H9 (cell line): ENCODE measurements at regions not wholly inside any gene's neighbourhood (a gene's known extent, or its start where the extent isn't known, plus 50 kb on each side); places are given as distances from the start of the nearest gene placed in this dataset.

Source experiments
- DNase-seq: peaks from one replicate; pipeline ENCODE4 v3.0.0-alpha.2; 2017
- H2AFZ ChIP-seq: one replicate; pipeline ENCODE4 v1.6.1; 2013; ENCODE audit warnings: mild to moderate bottlenecking, low read length, control low read depth, moderate library complexity
- H2AK5ac ChIP-seq: 2 replicates; pipeline ENCODE4 v1.6.1; 2013; ENCODE audit warnings: low read length, control low read depth, mixed read lengths; ENCODE audit not compliant: insufficient read length
- H2BK120ac ChIP-seq: one replicate; pipeline ENCODE4 v1.6.1; 2013; ENCODE audit warnings: low read depth, mild to moderate bottlenecking, low read length, control low read depth, inconsistent platforms; ENCODE audit not compliant: poor library complexity, severe bottlenecking
- H2BK12ac ChIP-seq: 2 replicates; pipeline ENCODE4 v1.6.1; 2013; ENCODE audit warnings: low read length, control low read depth, mixed read lengths, low read depth; ENCODE audit not compliant: insufficient read length
- H2BK15ac ChIP-seq: 2 replicates; pipeline ENCODE4 v1.6.1; 2013; ENCODE audit warnings: low read depth, low read length, control low read depth
- H2BK20ac ChIP-seq: one replicate; pipeline ENCODE4 v1.6.1; 2013; ENCODE audit warnings: low read depth, mild to moderate bottlenecking, low read length, control low read depth, inconsistent platforms; ENCODE audit not compliant: poor library complexity, severe bottlenecking
- H2BK5ac ChIP-seq: 2 replicates; pipeline ENCODE4 v1.6.1; 2013; ENCODE audit warnings: low read length, control low read depth, mixed read lengths; ENCODE audit not compliant: insufficient read length
- H3K14ac ChIP-seq: 2 replicates; pipeline ENCODE4 v1.6.1; 2013; ENCODE audit warnings: low read length, control low read depth; ENCODE audit not compliant: insufficient read depth
- H3K18ac ChIP-seq: 2 replicates; pipeline ENCODE4 v1.6.1; 2013; ENCODE audit warnings: low read depth, mild to moderate bottlenecking, mixed read lengths, low read length, control low read depth; ENCODE audit not compliant: insufficient read length
- H3K23ac ChIP-seq: 2 replicates; pipeline ENCODE4 v1.6.1; 2013; ENCODE audit warnings: low read length, control low read depth, mixed read lengths, low read depth; ENCODE audit not compliant: insufficient read length
- H3K23me2 ChIP-seq: 2 replicates; pipeline ENCODE4 v1.6.1; 2013; ENCODE audit warnings: low read depth, mild to moderate bottlenecking, mixed read lengths, low read length, control low read depth; ENCODE audit not compliant: insufficient read length, poor library complexity, severe bottlenecking
- H3K27ac ChIP-seq: 2 replicates; pipeline ENCODE4 v1.5.1; 2013; ENCODE audit warnings: low read length, control low read depth, mixed read lengths, low read depth; ENCODE audit not compliant: insufficient read length
- H3K27me3 ChIP-seq: 2 replicates; pipeline ENCODE4 v1.6.1; 2013; ENCODE audit warnings: low read length, control low read depth, inconsistent platforms; ENCODE audit not compliant: insufficient read depth
- H3K4ac ChIP-seq: 2 replicates; pipeline ENCODE4 v1.6.1; 2013; ENCODE audit warnings: low read depth, mild to moderate bottlenecking, control low read depth, inconsistent platforms, low read length, moderate library complexity
- H3K4me1 ChIP-seq: 2 replicates; pipeline ENCODE4 v1.6.1; 2013; ENCODE audit warnings: low read length, control low read depth, inconsistent platforms; ENCODE audit not compliant: insufficient read depth
- H3K4me2 ChIP-seq: 2 replicates; pipeline ENCODE4 v1.6.1; 2013; ENCODE audit warnings: low read length, control low read depth, mixed read lengths; ENCODE audit not compliant: insufficient read length, insufficient read depth
- H3K56ac ChIP-seq: 2 replicates; pipeline ENCODE4 v1.6.1; 2013; ENCODE audit warnings: low read depth, mild to moderate bottlenecking, mixed read lengths, low read length, control low read depth; ENCODE audit not compliant: insufficient read length
- H3K79me1 ChIP-seq: 2 replicates; pipeline ENCODE4 v1.6.1; 2013; ENCODE audit warnings: low read depth, mild to moderate bottlenecking, moderate library complexity, low read length, control low read depth, inconsistent platforms; ENCODE audit not compliant: insufficient read depth, poor library complexity, severe bottlenecking
- H3K79me2 ChIP-seq: 2 replicates; pipeline ENCODE4 v1.6.1; 2013; ENCODE audit warnings: low read length, control low read depth, inconsistent platforms; ENCODE audit not compliant: insufficient read depth
- H3K9ac ChIP-seq: 2 replicates; pipeline ENCODE4 v1.6.1; 2013; ENCODE audit warnings: low read length, control low read depth, mixed read lengths; ENCODE audit not compliant: insufficient read length; ENCODE audit errors: extremely low read depth
- H3K9me3 ChIP-seq: one replicate; pipeline ENCODE4 v1.6.1; 2013; ENCODE audit warnings: low read depth, low read length, inconsistent platforms; ENCODE audit not compliant: control insufficient read depth
- H3T11ph ChIP-seq: one replicate; pipeline ENCODE4 v1.6.1; 2013; ENCODE audit warnings: mild to moderate bottlenecking, low read length, control low read depth, inconsistent platforms
- H4K20me1 ChIP-seq: one replicate; pipeline ENCODE4 v1.6.1; 2013; ENCODE audit not compliant: control insufficient read depth, insufficient read length, insufficient read depth
- H4K5ac ChIP-seq: 2 replicates; pipeline ENCODE4 v1.6.1; 2013; ENCODE audit warnings: low read depth, mild to moderate bottlenecking, mixed read lengths, low read length, control low read depth; ENCODE audit not compliant: insufficient read length
- H4K8ac ChIP-seq: replicated peaks from 2 replicates; pipeline ENCODE4 v1.6.1; 2013; ENCODE audit warnings: low read length, control low read depth, mixed read lengths, low read depth; ENCODE audit not compliant: insufficient read length
- H4K91ac ChIP-seq: 2 replicates; pipeline ENCODE4 v1.6.1; 2013; ENCODE audit warnings: low read depth, mild to moderate bottlenecking, moderate library complexity, mixed read lengths, low read length, control low read depth; ENCODE audit not compliant: insufficient read length
- H3K27ac Mint-ChIP-seq, 3 experiments: 2 replicates in 2 of 3; 3 replicates in 1 of 3; pipeline ENCODE4 v1.8.0; 2020 to 2021; ENCODE audit warnings: mixed read lengths in 3 of 3, mild to moderate bottlenecking in 1 of 3, moderate library complexity in 1 of 3
- H3K27me3 Mint-ChIP-seq: 2 replicates; pipeline ENCODE4 v1.8.0; 2021; ENCODE audit warnings: low read depth, mild to moderate bottlenecking, moderate library complexity, mixed read lengths
- H3K36me3 Mint-ChIP-seq, 3 experiments: 2 replicates in 2 of 3; 3 replicates in 1 of 3; pipeline ENCODE4 v1.8.0; 2020 to 2021; ENCODE audit warnings: low read depth in 3 of 3, mixed read lengths in 3 of 3; ENCODE audit not compliant: insufficient read depth in 1 of 3
- H3K4me1 Mint-ChIP-seq, 2 experiments: 2 replicates each; pipeline ENCODE4 v1.8.0; 2020; ENCODE audit warnings: mixed read lengths in 2 of 2
- H3K4me3 Mint-ChIP-seq, 2 experiments: 2 replicates in 1 of 2; 3 replicates in 1 of 2; pipeline ENCODE4 v1.8.0; 2020 to 2021; ENCODE audit warnings: mild to moderate bottlenecking in 2 of 2, mixed read lengths in 2 of 2, moderate library complexity in 1 of 2
- H3K9me3 Mint-ChIP-seq, 2 experiments: 2 replicates in 1 of 2; 3 replicates in 1 of 2; pipeline ENCODE4 v1.8.0; 2020; ENCODE audit warnings: mild to moderate bottlenecking in 2 of 2, mixed read lengths in 2 of 2, moderate library complexity in 1 of 2
- WGBS: extraction: QIAGEN DNeasy Blood & Tissue Kit; methylation state at CpG from one replicate; pipeline ENCODE4 v1.1.7; 2013; ENCODE audit warnings: missing lambda C conversion rate, low lambda C conversion rate, mixed read lengths; ENCODE audit not compliant: insufficient read length; ENCODE audit errors: extremely low coverage; 5-methylcytosine and 5-hydroxymethylcytosine counted together
- TF ChIP-seq, protein P1 (sequence below): fragments of 200-600 bp; sonication (generic); conservative IDR thresholded peaks from 3 replicates; pipeline ENCODE4 v1.8.0; 2021; ENCODE audit warnings: antibody characterized with exemption, mild to moderate bottlenecking

DNA sequence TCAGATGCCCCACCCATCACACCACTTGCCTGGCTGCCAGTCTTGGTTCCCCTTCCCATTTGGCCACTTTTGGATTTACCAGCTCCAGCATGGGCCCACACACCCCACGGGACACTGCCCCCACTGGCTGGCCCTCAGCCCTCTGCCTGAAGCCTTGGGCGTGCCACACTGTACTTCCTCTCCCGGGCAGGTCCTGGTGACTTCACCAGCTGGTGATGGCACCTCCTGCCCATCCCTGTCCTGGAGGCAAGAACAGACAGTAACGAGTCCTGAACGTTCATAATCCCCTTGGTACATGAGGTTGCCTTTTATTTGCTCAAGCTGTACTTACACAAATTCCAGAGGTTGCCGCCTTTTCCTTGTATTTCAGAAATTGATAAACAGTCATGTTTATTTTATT, 81.1 kb downstream of the TMEM17 start:
- peaks cover 0 to 2% of the 10 kb centered on the region in 2 experiments; a peak in 1 of 4 replicates for H3K4me1 Mint-ChIP-seq
- H3K79me1 ChIP-seq, result no peaks in the 10 kb centered on the region

More for the DNA sequence above, 81.1 kb downstream of the TMEM17 start:
- H3K79me2 ChIP-seq, result no peaks in the 10 kb centered on the region
- H3K4me3 Mint-ChIP-seq, result no peak overlapping the region
- H3K18ac ChIP-seq, result no peak overlapping the region
- DNase-seq, result no peak
- H2BK5ac ChIP-seq, result no peak overlapping the region
- no peak overlapping the region for H2BK12ac ChIP-seq
- TF ChIP-seq, protein P1, sequence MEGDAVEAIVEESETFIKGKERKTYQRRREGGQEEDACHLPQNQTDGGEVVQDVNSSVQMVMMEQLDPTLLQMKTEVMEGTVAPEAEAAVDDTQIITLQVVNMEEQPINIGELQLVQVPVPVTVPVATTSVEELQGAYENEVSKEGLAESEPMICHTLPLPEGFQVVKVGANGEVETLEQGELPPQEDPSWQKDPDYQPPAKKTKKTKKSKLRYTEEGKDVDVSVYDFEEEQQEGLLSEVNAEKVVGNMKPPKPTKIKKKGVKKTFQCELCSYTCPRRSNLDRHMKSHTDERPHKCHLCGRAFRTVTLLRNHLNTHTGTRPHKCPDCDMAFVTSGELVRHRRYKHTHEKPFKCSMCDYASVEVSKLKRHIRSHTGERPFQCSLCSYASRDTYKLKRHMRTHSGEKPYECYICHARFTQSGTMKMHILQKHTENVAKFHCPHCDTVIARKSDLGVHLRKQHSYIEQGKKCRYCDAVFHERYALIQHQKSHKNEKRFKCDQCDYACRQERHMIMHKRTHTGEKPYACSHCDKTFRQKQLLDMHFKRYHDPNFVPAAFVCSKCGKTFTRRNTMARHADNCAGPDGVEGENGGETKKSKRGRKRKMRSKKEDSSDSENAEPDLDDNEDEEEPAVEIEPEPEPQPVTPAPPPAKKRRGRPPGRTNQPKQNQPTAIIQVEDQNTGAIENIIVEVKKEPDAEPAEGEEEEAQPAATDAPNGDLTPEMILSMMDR, result no peak
- H2AK5ac ChIP-seq, result no peak overlapping the region
- WGBS, result no CpG with 5 or more reads among the region's 6 CpGs
- no peak overlapping the region for H3K14ac ChIP-seq
- H3K4me1 ChIP-seq, result no peaks in the 10 kb centered on the region
- H3K23me2 ChIP-seq, result no peaks in the 10 kb centered on the region
- peaks cover 0 to 1% (median 0%) of the 10 kb centered on the region in 3 experiments; a peak in 1 of 7 replicates for H3K36me3 Mint-ChIP-seq
- no peak overlapping the region for H3K56ac ChIP-seq
- no peak overlapping the region for H4K5ac ChIP-seq
- H3K27ac Mint-ChIP-seq, result peak overlapping the region in 1 of 3 experiments; percentile 71; a peak in 1 of 7 replicates
- no peak overlapping the region for H2BK15ac ChIP-seq
- no peak overlapping the region for H4K91ac ChIP-seq
- H3K4me2 ChIP-seq, result no peak overlapping the region
- no peak overlapping the region for H2AFZ ChIP-seq
- no peak overlapping the region for H3T11ph ChIP-seq
- H2BK20ac ChIP-seq, result no peak overlapping the region
- no peak overlapping the region for H4K8ac ChIP-seq
- no peaks in the 10 kb centered on the region for H4K20me1 ChIP-seq
- H3K9me3 ChIP-seq, result no peaks in the 10 kb centered on the region
- no peak overlapping the region for H3K9ac ChIP-seq
- H2BK120ac ChIP-seq, result no peak overlapping the region
- no peak overlapping the region for H3K4ac ChIP-seq
- no peak overlapping the region for H3K23ac ChIP-seq
- H3K9me3 Mint-ChIP-seq, result peaks cover 2 to 7% of the 10 kb centered on the region in 2 experiments
- no peaks in the 10 kb centered on the region for H3K27me3 Mint-ChIP-seq
- no peak overlapping the region for H3K27ac ChIP-seq
- no peaks in the 10 kb centered on the region for H3K27me3 ChIP-seq
